Osteocyte (in vitro differentiated cells): ENCODE measurements at regions not wholly inside any gene's neighbourhood (a gene's known extent, or its start where the extent isn't known, plus 50 kb on each side); places are given as distances from the start of the nearest gene placed in this dataset.
"Not testable (repeated sequence)": the region's sequence is repeated elsewhere in the genome, so short reads cannot be mapped to it uniquely, and the experiment has no call there.

Experiments
- DNase-seq: peaks from one replicate; pipeline ENCODE4 v3.0.0; 2021; ENCODE audit warnings: mixed read lengths; ENCODE audit not compliant: unreplicated experiment; ENCODE audit errors: extremely low spot score
- H3K27ac Mint-ChIP-seq: one replicate; pipeline ENCODE4 v1.8.0; 2021; ENCODE audit warnings: mild to moderate bottlenecking, mixed read lengths; ENCODE audit not compliant: unreplicated experiment
- H3K27me3 Mint-ChIP-seq: one replicate; pipeline ENCODE4 v1.8.0; 2021; ENCODE audit warnings: mixed read lengths; ENCODE audit not compliant: unreplicated experiment
- H3K36me3 Mint-ChIP-seq: one replicate; pipeline ENCODE4 v1.8.0; 2021; ENCODE audit warnings: mixed read lengths; ENCODE audit not compliant: unreplicated experiment
- H3K4me1 Mint-ChIP-seq: one replicate; pipeline ENCODE4 v1.8.0; 2021; ENCODE audit warnings: mixed read lengths; ENCODE audit not compliant: unreplicated experiment
- H3K4me3 Mint-ChIP-seq: one replicate; pipeline ENCODE4 v1.8.0; 2021; ENCODE audit warnings: mild to moderate bottlenecking, moderate library complexity, mixed read lengths; ENCODE audit not compliant: unreplicated experiment
- H3K9me3 Mint-ChIP-seq: one replicate; pipeline ENCODE4 v1.8.0; 2021; ENCODE audit warnings: mixed read lengths; ENCODE audit not compliant: unreplicated experiment
- CTCF ChIP-seq: fragments of 200-600 bp; sonication (generic); IDR thresholded peaks from 2 replicates; pipeline ENCODE4 v1.5.0; 2021; ENCODE audit warnings: antibody characterized with exemption, mild to moderate bottlenecking, moderate library complexity

- Mint-ChIP-seq H3K9me3 (no peaks in the 10 kb centered on the region), H3K36me3 (no peaks in the 10 kb centered on the region), H3K27ac (peak overlapping the region; percentile 99), H3K4me1 (peaks cover 20% of the 10 kb centered on the region), H3K27me3 (no peaks in the 10 kb centered on the region), H3K4me3 (peak overlapping the region; percentile 74)
- no peak for DNase-seq
- TF ChIP-seq CTCF = no peak
Observed at GRCh38 chr9:129414377-129414992, 206.4 kb downstream of the C9orf50 start.

GRCh38 chr9:129413537-129414376, 207.1 kb downstream of the C9orf50 start:
- Mint-ChIP-seq H3K27ac (peak overlapping the region; percentile 99), H3K4me1 (peaks cover 20% of the 10 kb centered on the region), H3K9me3 (no peaks in the 10 kb centered on the region), H3K36me3 (no peaks in the 10 kb centered on the region), H3K27me3 (no peaks in the 10 kb centered on the region), H3K4me3 (peak overlapping the region; percentile 74)
- TF ChIP-seq CTCF = no peak
- peak; percentile 100 for DNase-seq

GRCh38 chr9:129412814-129413536, 207.9 kb downstream of the C9orf50 start:
- Mint-ChIP-seq H3K9me3 (no peaks in the 10 kb centered on the region), H3K4me1 (peaks cover 20% of the 10 kb centered on the region), H3K4me3 (peak overlapping the region; percentile 67), H3K27ac (peak overlapping the region; percentile 98), H3K27me3 (no peaks in the 10 kb centered on the region), H3K36me3 (no peaks in the 10 kb centered on the region)
- no peak for DNase-seq
- TF ChIP-seq CTCF = no peak

- H3K9me3 Mint-ChIP-seq, H3K36me3 Mint-ChIP-seq, H3K4me3 Mint-ChIP-seq, DNase-seq, H3K27me3 Mint-ChIP-seq: not testable (repeated sequence)
- Mint-ChIP-seq H3K27ac (peak overlapping the region; percentile 98), H3K4me1 (peaks cover 20% of the 10 kb centered on the region)
Observed at GRCh38 chr9:129412176-129412813, 208.6 kb downstream of the C9orf50 start.

GRCh38 chr9:129411501-129412175, 209.3 kb downstream of the C9orf50 start:
- peaks cover 19% of the 10 kb centered on the region for H3K4me1 Mint-ChIP-seq
- H3K4me3 Mint-ChIP-seq = no peak overlapping the region
- DNase-seq = no peak
- H3K27me3 Mint-ChIP-seq = no peaks in the 10 kb centered on the region
- H3K27ac Mint-ChIP-seq = peak overlapping the region; percentile 10
- no peaks in the 10 kb centered on the region for H3K36me3 Mint-ChIP-seq
- TF ChIP-seq CTCF = no peak
- no peaks in the 10 kb centered on the region for H3K9me3 Mint-ChIP-seq
